Fibroblast of gingiva (primary cell): ENCODE measurements at regions not wholly inside any gene's neighbourhood (a gene's known extent, or its start where the extent isn't known, plus 50 kb on each side); places are given as distances from the start of the nearest gene placed in this dataset.
"Not testable (repeated sequence)": the region's sequence is repeated elsewhere in the genome, so short reads cannot be mapped to it uniquely, and the experiment has no call there.

Experiments
- DNase-seq: peaks from one replicate; pipeline ENCODE4 v3.0.0-alpha.2; 2011; ENCODE audit warnings: low read depth

GRCh38 chrX:114015966-114016365, 567.9 kb upstream of the HTR2C start:
- no peak for DNase-seq

- no peak for DNase-seq
Observed at GRCh38 chrX:114006664-114007063, 577.2 kb upstream of the HTR2C start.

GRCh38 chrX:113996781-113997180, 587.1 kb upstream of the HTR2C start:
- no peak for DNase-seq

- not testable (repeated sequence) for DNase-seq
Observed at GRCh38 chrX:113991720-113992119, 592.2 kb upstream of the HTR2C start.

- not testable (repeated sequence) for DNase-seq
Observed at GRCh38 chrX:113990669-113991068, 593.2 kb upstream of the HTR2C start.

GRCh38 chrX:113988315-113988935, 595.5 kb upstream of the HTR2C start:
- not testable (repeated sequence) for DNase-seq

- DNase-seq: no peak
Observed at GRCh38 chrX:113986427-113986826, 597.5 kb upstream of the HTR2C start.

GRCh38 chrX:113982766-113983165, 601.1 kb upstream of the HTR2C start:
- no peak for DNase-seq

GRCh38 chrX:113980953-113981352, 602.9 kb upstream of the HTR2C start:
- DNase-seq: no peak

- no peak for DNase-seq
Observed at GRCh38 chrX:113977887-113978286, 606.0 kb upstream of the HTR2C start.

GRCh38 chrX:113975441-113975840, 608.4 kb upstream of the HTR2C start:
- DNase-seq: no peak

GRCh38 chrX:113974881-113975280, 609.0 kb upstream of the HTR2C start:
- no peak for DNase-seq

GRCh38 chrX:113973706-113974105, 610.2 kb upstream of the HTR2C start:
- no peak for DNase-seq

GRCh38 chrX:113966791-113967190, 617.1 kb upstream of the HTR2C start:
- no peak for DNase-seq

GRCh38 chrX:113962343-113962742, 621.5 kb upstream of the HTR2C start:
- DNase-seq: no peak

GRCh38 chrX:113959912-113960626, 623.8 kb upstream of the HTR2C start:
- DNase-seq: no peak

- DNase-seq: no peak
Observed at GRCh38 chrX:113956936-113957335, 627.0 kb upstream of the HTR2C start.

GRCh38 chrX:113954297-113954696, 629.6 kb upstream of the HTR2C start:
- no peak for DNase-seq

GRCh38 chrX:113950081-113950678, 633.7 kb upstream of the HTR2C start:
- DNase-seq: no peak

- no peak for DNase-seq
Observed at GRCh38 chrX:113947548-113947947, 636.3 kb upstream of the HTR2C start.

GRCh38 chrX:113935518-113935917, 648.4 kb upstream of the HTR2C start:
- no peak for DNase-seq

- DNase-seq: no peak
Observed at GRCh38 chrX:113933931-113934330, 650.0 kb upstream of the HTR2C start.

- DNase-seq: no peak
Observed at GRCh38 chrX:113929004-113929403, 654.9 kb upstream of the HTR2C start.
